ENCODE measurements at regions not wholly inside any gene's neighbourhood (a gene's known extent, or its start where the extent isn't known, plus 50 kb on each side); places are given as distances from the start of the nearest gene placed in this dataset.
"Not testable (repeated sequence)": the region's sequence is repeated elsewhere in the genome, so short reads cannot be mapped to it uniquely, and the experiment has no call there.

- Mint-ChIP-seq H3K36me3 (ENCODE audit: low read depth) (no peaks in the 10 kb centered on the region), H3K27me3 (ENCODE audit: low read depth) (no peaks in the 10 kb centered on the region), H3K4me3 (no peak overlapping the region), H3K9me3 (peaks cover 10% of the 10 kb centered on the region), H3K27ac (no peak overlapping the region), H3K4me1 (no peaks in the 10 kb centered on the region)
- TF ChIP-seq CTCF (IDR thresholded peaks at IDR 0.05; ENCODE audit: unreplicated experiment in 3 of 3): no peak
These were observed 984.1 kb downstream of the TRAM1L1 start for GRCh38 chr4:116101321-116101720.

GRCh38 chr4:116099596-116099995, 985.8 kb downstream of the TRAM1L1 start:
- Mint-ChIP-seq H3K9me3 (peaks cover 10% of the 10 kb centered on the region), H3K36me3 (ENCODE audit: low read depth) (no peaks in the 10 kb centered on the region), H3K27ac (no peak overlapping the region), H3K4me3 (no peak overlapping the region), H3K4me1 (no peaks in the 10 kb centered on the region), H3K27me3 (ENCODE audit: low read depth) (no peaks in the 10 kb centered on the region)
- no peak for TF ChIP-seq CTCF (IDR thresholded peaks at IDR 0.05; ENCODE audit: unreplicated experiment in 3 of 3)

GRCh38 chr4:116097353-116097752, 983.9 kb upstream of the NDST4 start:
- H3K27ac Mint-ChIP-seq; H3K4me1 Mint-ChIP-seq; H3K4me3 Mint-ChIP-seq; H3K27me3 Mint-ChIP-seq (ENCODE audit: low read depth); H3K36me3 Mint-ChIP-seq (ENCODE audit: low read depth): not testable (repeated sequence)
- peaks cover 10% of the 10 kb centered on the region for H3K9me3 Mint-ChIP-seq

GRCh38 chr4:116092961-116093360, 979.5 kb upstream of the NDST4 start:
- Mint-ChIP-seq H3K27me3 (ENCODE audit: low read depth) (no peaks in the 10 kb centered on the region), H3K9me3 (peaks cover 10% of the 10 kb centered on the region), H3K4me3 (no peak overlapping the region), H3K36me3 (ENCODE audit: low read depth) (no peaks in the 10 kb centered on the region), H3K27ac (no peak overlapping the region), H3K4me1 (no peaks in the 10 kb centered on the region)
- TF ChIP-seq CTCF (IDR thresholded peaks at IDR 0.05; ENCODE audit: unreplicated experiment in 3 of 3): no peak

GRCh38 chr4:116088771-116089170, 975.4 kb upstream of the NDST4 start:
- Mint-ChIP-seq H3K27me3 (ENCODE audit: low read depth) (no peaks in the 10 kb centered on the region), H3K4me3 (no peak overlapping the region), H3K27ac (no peak overlapping the region), H3K4me1 (no peaks in the 10 kb centered on the region), H3K36me3 (ENCODE audit: low read depth) (no peaks in the 10 kb centered on the region), H3K9me3 (no peaks in the 10 kb centered on the region)
- no peak for TF ChIP-seq CTCF (IDR thresholded peaks at IDR 0.05; ENCODE audit: unreplicated experiment in 3 of 3)

GRCh38 chr4:116082808-116083366, 969.5 kb upstream of the NDST4 start:
- Mint-ChIP-seq H3K36me3 (ENCODE audit: low read depth) (no peaks in the 10 kb centered on the region), H3K4me3 (no peak overlapping the region), H3K4me1 (no peaks in the 10 kb centered on the region), H3K27me3 (ENCODE audit: low read depth) (no peaks in the 10 kb centered on the region), H3K27ac (no peak overlapping the region), H3K9me3 (peaks cover 5% of the 10 kb centered on the region)
- TF ChIP-seq CTCF (IDR thresholded peaks at IDR 0.05; ENCODE audit: unreplicated experiment in 3 of 3): no peak

Measured in nephron (organoid).